Lower leg skin (tissue), 4 donors: ENCODE measurements at regions not wholly inside any gene's neighbourhood (a gene's known extent, or its start where the extent isn't known, plus 50 kb on each side); places are given as distances from the start of the nearest gene placed in this dataset.

Experiments used
- DNase-seq, 2 donors: peaks; one replicate each; pipeline ENCODE4 v3.0.0-alpha.2; 2019; ENCODE audit warnings: low spot score in 2 of 2
- H3K4me3 ChIP-seq: fragments of 200-600 bp; sonication (generic); 2 replicates; pipeline ENCODE4 v1.5.1; 2017; ENCODE audit warnings: mild to moderate bottlenecking, low read depth; ENCODE audit not compliant: poor library complexity, severe bottlenecking
- CTCF ChIP-seq, 3 donors: fragments of 450-650 bp; IDR thresholded peaks; one replicate each; pipeline ENCODE4 v1.5.1; 2016; ENCODE audit warnings: antibody characterized with exemption in 3 of 3, mild to moderate bottlenecking in 3 of 3, moderate library complexity in 2 of 3
- POLR2A ChIP-seq, 2 donors: fragments of 450-650 bp; IDR thresholded peaks; one replicate each; pipeline ENCODE4 v1.6.1; 2016 to 2017; ENCODE audit warnings: antibody characterized with exemption in 2 of 2, mild to moderate bottlenecking in 1 of 2, moderate library complexity in 1 of 2
- WGBS, 2 donors: methylation state at CpG; one replicate each; pipeline ENCODE4 v1.1.5; 2018; 5-methylcytosine and 5-hydroxymethylcytosine counted together
- intact Hi-C: fragments of 100-400 bp; cut with DNase I; formaldehyde crosslinking; loops from one replicate; pipeline ENCODE4 v1.15.0; 2023; ENCODE audit warnings: low total_unique reads

- TF ChIP-seq POLR2A (IDR thresholded peaks at IDR 0.05) (no peak), CTCF (IDR thresholded peaks at IDR 0.05) (no peak)
- H3K4me3 ChIP-seq: no peak overlapping the region
- intact Hi-C loops: no loop called here
- no peak for DNase-seq
- 45 to 91% methylated on average over 1 of the region's 1 CpG for WGBS, 2 donors
Measured at GRCh38 chrX:130974323-130974722, 71.3 kb upstream of the ENOX2 start.

GRCh38 chrX:130975947-130976346, 72.9 kb upstream of the ENOX2 start:
- WGBS, 2 donors: 6 to 9% methylated on average over 7 of the region's 7 CpGs
- TF ChIP-seq CTCF (IDR thresholded peaks at IDR 0.05) (no peak), POLR2A (IDR thresholded peaks at IDR 0.05) (no peak)
- intact Hi-C loops: no loop called here
- H3K4me3 ChIP-seq: no peak overlapping the region
- peak in 1 of 2 donors; percentile 14 for DNase-seq

GRCh38 chrX:130981836-130982235, 76.3 kb upstream of the ARHGAP36 start:
- no peak for DNase-seq
- H3K4me3 ChIP-seq: no peak overlapping the region
- intact Hi-C loops: loop anchor here (10.0 kb wide), 1 partner anchor 653 kb away; no protein-coding TSS in a partner anchor
- 53 to 88% methylated on average over 2 of the region's 2 CpGs for WGBS, 2 donors
- TF ChIP-seq POLR2A (IDR thresholded peaks at IDR 0.05) (no peak), CTCF (IDR thresholded peaks at IDR 0.05) (no peak)

DNA sequence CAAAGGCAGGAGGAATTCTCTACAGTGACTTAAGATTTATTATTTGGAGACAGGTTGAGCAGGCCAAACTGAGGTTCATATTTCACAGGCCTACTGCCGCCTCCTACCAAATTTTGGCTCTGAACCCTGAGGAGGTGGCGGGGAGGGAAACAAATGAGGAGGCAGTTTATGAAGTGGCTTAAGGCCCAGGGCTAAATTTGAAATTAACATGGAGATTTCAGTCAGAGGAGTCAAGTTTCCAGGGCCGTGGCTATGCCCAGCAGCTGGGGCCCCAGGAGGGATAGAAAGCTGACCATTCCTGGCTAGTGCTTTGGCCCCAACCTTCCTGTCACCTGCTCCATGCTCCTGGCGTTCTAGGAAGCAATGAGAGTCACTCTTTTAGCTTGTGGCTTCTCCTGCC, 73.4 kb upstream of the ARHGAP36 start:
- no peak for DNase-seq
- H3K4me3 ChIP-seq: no peak overlapping the region
- TF ChIP-seq POLR2A (IDR thresholded peaks at IDR 0.05): no peak
- TF ChIP-seq CTCF (IDR thresholded peaks at IDR 0.05): no peak
- intact Hi-C loops: loop anchor here (10.0 kb wide), 1 partner anchor 650 kb away; no protein-coding TSS in a partner anchor
- WGBS, 2 donors: 28% methylated on average over 4 of the region's 4 CpGs

DNA sequence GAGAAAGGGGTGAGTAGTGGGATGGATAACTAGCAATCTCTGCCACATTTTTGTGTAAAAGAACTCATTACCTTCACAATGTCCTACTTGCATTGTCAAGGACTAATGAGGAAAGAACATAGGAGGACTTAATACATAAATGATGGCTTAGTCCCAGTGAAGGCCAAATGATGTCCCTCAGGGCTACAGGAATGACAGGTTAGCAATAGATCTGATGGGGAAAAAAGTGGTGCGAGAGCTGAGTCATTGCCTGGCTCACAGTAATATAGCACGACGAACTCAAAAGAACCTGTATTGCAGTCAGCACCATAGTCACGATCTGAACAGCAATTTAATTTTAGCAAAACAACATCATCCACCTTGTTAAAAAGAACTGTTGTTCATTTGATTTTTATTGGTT, 70.9 kb upstream of the ARHGAP36 start:
- no peak overlapping the region for H3K4me3 ChIP-seq
- TF ChIP-seq CTCF (IDR thresholded peaks at IDR 0.05) (no peak), POLR2A (IDR thresholded peaks at IDR 0.05) (no peak)
- intact Hi-C loops: loop anchor here (10.0 kb wide), 1 partner anchor 648 kb away; no protein-coding TSS in a partner anchor
- DNase-seq: no peak
- 57 to 59% methylated on average over 4 of the region's 4 CpGs for WGBS, 2 donors

DNA sequence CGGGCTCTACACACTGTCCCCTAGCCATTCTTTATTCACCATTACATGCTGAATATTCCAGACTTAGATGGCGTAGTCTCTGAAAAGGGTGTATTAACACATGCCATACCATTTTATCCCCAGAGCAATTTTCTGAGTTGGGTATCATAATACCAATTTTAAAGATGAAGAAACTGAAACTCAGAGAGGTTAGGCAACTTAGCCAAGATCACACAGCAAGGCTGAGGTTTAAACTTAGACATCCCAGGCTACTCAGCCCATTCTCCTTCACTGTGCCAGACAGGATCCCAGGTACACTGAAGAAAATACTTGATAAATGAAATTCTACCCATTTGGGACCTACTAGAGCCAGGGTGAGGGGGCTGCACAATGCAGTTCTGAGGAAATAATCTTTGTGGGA, 67.4 kb upstream of the ARHGAP36 start:
- intact Hi-C loops: no loop called here
- DNase-seq: no peak
- TF ChIP-seq POLR2A (IDR thresholded peaks at IDR 0.05): no peak
- TF ChIP-seq CTCF (IDR thresholded peaks at IDR 0.05): no peak
- WGBS, 2 donors: 94 to 96% methylated on average over 2 of the region's 2 CpGs
- H3K4me3 ChIP-seq: no peak overlapping the region
